Activated CD4-positive, CD25-positive, alpha-beta regulatory T cell treated with anti-CD3 and anti-CD28 coated beads, Interleukin-2, amount 50 U/mL, for 24 hours (primary cell): ENCODE measurements at regions not wholly inside any gene's neighbourhood (a gene's known extent, or its start where the extent isn't known, plus 50 kb on each side); places are given as distances from the start of the nearest gene placed in this dataset.
A peak's percentile ranks its signal among the peaks of the same experiment; 100 is the strongest.

Experiments
- ATAC-seq, 2 donors: fragments of 150-1000 bp; cut with Tn5 transposase; one replicate each; pipeline ENCODE4 v1.10.0; 2021; ENCODE audit warnings: mild to moderate bottlenecking in 1 of 2, moderate library complexity in 1 of 2

GRCh38 chr1:42096554-42096953 is 56.7 kb upstream of the GUCA2B start:
- no peak for ATAC-seq

- ATAC-seq, result no peak
These were observed 64.0 kb upstream of the GUCA2B start for GRCh38 chr1:42089246-42089645.

GRCh38 chr1:42086146-42086545 is 67.1 kb upstream of the GUCA2B start:
- ATAC-seq, result no peak

- ATAC-seq, result no peak
These were observed 67.6 kb upstream of the GUCA2B start for GRCh38 chr1:42085596-42085995.

GRCh38 chr1:42081475-42081874 is 71.7 kb upstream of the GUCA2B start:
- ATAC-seq, result no peak

GRCh38 chr1:42075179-42075578 is 78.0 kb upstream of the GUCA2B start:
- ATAC-seq, result no peak

GRCh38 chr1:42070996-42071395 is 82.2 kb upstream of the GUCA2B start:
- ATAC-seq, result no peak

- ATAC-seq, result no peak
These were observed 95.4 kb upstream of the GUCA2B start for GRCh38 chr1:42057800-42058199.

- no peak for ATAC-seq
These were observed 96.8 kb upstream of the GUCA2B start for GRCh38 chr1:42056460-42056859.

- ATAC-seq, result no peak
These were observed 98.1 kb upstream of the GUCA2B start for GRCh38 chr1:42055061-42055460.

GRCh38 chr1:42052072-42052699 is 101.0 kb upstream of the GUCA2B start:
- no peak for ATAC-seq

- no peak for ATAC-seq
These were observed 105.7 kb upstream of the GUCA2B start for GRCh38 chr1:42047508-42047880.

GRCh38 chr1:42046761-42047507 is 106.3 kb upstream of the GUCA2B start:
- no peak for ATAC-seq

GRCh38 chr1:42044346-42044745 is 108.9 kb upstream of the GUCA2B start:
- ATAC-seq, result no peak

- no peak for ATAC-seq
These were observed 109.4 kb upstream of the GUCA2B start for GRCh38 chr1:42043811-42044210.

- ATAC-seq, result no peak
These were observed 110.0 kb upstream of the GUCA2B start for GRCh38 chr1:42043182-42043581.

- ATAC-seq, result no peak
These were observed 112.2 kb upstream of the GUCA2B start for GRCh38 chr1:42041031-42041430.

GRCh38 chr1:42040159-42040558 is 113.1 kb upstream of the GUCA2B start:
- ATAC-seq, result no peak

GRCh38 chr1:42038261-42038660 is 114.9 kb upstream of the GUCA2B start:
- no peak for ATAC-seq

GRCh38 chr1:42037586-42037985 is 115.6 kb upstream of the GUCA2B start:
- ATAC-seq, result no peak

GRCh38 chr1:42037161-42037560 is 116.0 kb upstream of the GUCA2B start:
- no peak for ATAC-seq

GRCh38 chr1:42035830-42036604 is 117.2 kb upstream of the GUCA2B start:
- ATAC-seq, result peak; percentile 93

- ATAC-seq, result peak; percentile 67 to 69
These were observed 116.6 kb upstream of the HIVEP3 start for GRCh38 chr1:42035205-42035829.
